H1 (cell line): ENCODE measurements at regions not wholly inside any gene's neighbourhood (a gene's known extent, or its start where the extent isn't known, plus 50 kb on each side); places are given as distances from the start of the nearest gene placed in this dataset.

Experiments
- CTCF ChIA-PET: fragments of 300-600 bp; sonication (Branson Sonifier 250); formaldehyde crosslinking; loops from one replicate; lab custom pipeline; 2021; ENCODE audit not compliant: partially characterized antibody; lab: Charles Lee
- POLR2A ChIA-PET: fragments of 300-600 bp; sonication (Branson Sonifier 250); formaldehyde crosslinking; loops from one replicate; lab custom pipeline; 2021; ENCODE audit warnings: inconsistent platforms; ENCODE audit not compliant: partially characterized antibody; lab: Charles Lee
- DNase-seq, 2 experiments: peaks; one replicate each; pipeline versions ENCODE4 v3.0.0 to v3.0.0-alpha.2; 2010 to 2022; ENCODE audit warnings: low spot score in 2 of 2, low read depth in 1 of 2, mixed read lengths in 1 of 2
- FAIRE-seq: peaks from 2 replicates; lab custom pipeline; 2011; peaks lifted over from hg19 to GRCh38; lab: Jason Lieb, UNC
- H2AFZ ChIP-seq: 2 replicates; pipeline ENCODE4 v1.8.1; 2012; ENCODE audit warnings: low read length, inconsistent platforms
- H2AK5ac ChIP-seq: 2 replicates; pipeline ENCODE4 v1.6.1; 2013; ENCODE audit warnings: low read depth, low read length
- H2BK120ac ChIP-seq: replicated peaks from 2 replicates; pipeline ENCODE3; 2013; ENCODE audit warnings: low read depth, low read length, inconsistent platforms
- H2BK12ac ChIP-seq: 2 replicates; pipeline ENCODE4 v1.6.1; 2013; ENCODE audit warnings: low read depth, low read length
- H2BK15ac ChIP-seq: 2 replicates; pipeline ENCODE4 v1.6.1; 2013; ENCODE audit warnings: low read length
- H2BK20ac ChIP-seq: 2 replicates; pipeline ENCODE4 v1.6.1; 2013; ENCODE audit warnings: low read length
- H2BK5ac ChIP-seq: 2 replicates; pipeline ENCODE4 v1.6.1; 2013; ENCODE audit warnings: low read depth, low read length
- H3K14ac ChIP-seq: 2 replicates; pipeline ENCODE4 v1.6.1; 2013; ENCODE audit warnings: inconsistent platforms; ENCODE audit not compliant: insufficient read length
- H3K18ac ChIP-seq: 2 replicates; pipeline ENCODE4 v1.6.1; 2013; ENCODE audit warnings: low read length; ENCODE audit errors: extremely low read depth
- H3K23ac ChIP-seq: 2 replicates; pipeline ENCODE4 v1.6.1; 2013; ENCODE audit warnings: inconsistent platforms; ENCODE audit not compliant: insufficient read length
- H3K23me2 ChIP-seq: 2 replicates; pipeline ENCODE4 v1.6.1; 2013; ENCODE audit warnings: low read depth, low read length
- H3K27ac ChIP-seq: 2 replicates; pipeline ENCODE4 v1.6.1; 2011; ENCODE audit warnings: low read depth, low read length, inconsistent platforms
- H3K27me3 ChIP-seq, 4 experiments: replicated peaks in 1 of 4; 1 replicate in 1 of 4; 2 replicates in 3 of 4; pipeline versions ENCODE4 v1.6.1 to v1.8.1; 2011 to 2013; ENCODE audit warnings: low read length in 3 of 4, mild to moderate bottlenecking in 3 of 4, inconsistent platforms in 2 of 4, mixed read lengths in 2 of 4, moderate library complexity in 1 of 4; ENCODE audit not compliant: control insufficient read depth in 3 of 4, insufficient read depth in 3 of 4; ENCODE audit errors: extremely low read depth in 1 of 4
- H3K36me3 ChIP-seq, 4 experiments: 2 replicates each; pipeline versions ENCODE4 v1.6.1 to v1.8.1; 2011 to 2013; ENCODE audit warnings: mild to moderate bottlenecking in 4 of 4, low read length in 3 of 4, moderate library complexity in 2 of 4, control low read depth in 1 of 4, inconsistent platforms in 1 of 4; ENCODE audit not compliant: insufficient read depth in 4 of 4, control insufficient read depth in 2 of 4
- H3K4ac ChIP-seq: replicated peaks from 2 replicates; pipeline ENCODE3; 2013; ENCODE audit warnings: low read length, low read depth, mixed read lengths, inconsistent platforms; ENCODE audit not compliant: insufficient read length
- H3K4me1 ChIP-seq, 4 experiments: replicated peaks in 1 of 4; 1 replicate in 1 of 4; 2 replicates in 3 of 4; pipeline versions ENCODE4 v1.6.1 to v1.8.1; 2011 to 2013; ENCODE audit warnings: low read length in 3 of 4, inconsistent platforms in 2 of 4, mixed read lengths in 1 of 4; ENCODE audit not compliant: insufficient read depth in 4 of 4, control insufficient read depth in 3 of 4
- H3K4me2 ChIP-seq, 2 experiments: 2 replicates each; pipeline versions ENCODE4 v1.6.1 to v1.8.1; 2011 to 2013; ENCODE audit warnings: low read depth in 2 of 2, low read length in 2 of 2, control low read depth in 1 of 2, inconsistent platforms in 1 of 2, mild to moderate bottlenecking in 1 of 2; ENCODE audit not compliant: insufficient read depth in 1 of 2
- H3K4me3 ChIP-seq, 4 experiments: fragments of 200-600, 300-600 bp in 1 of 4; sonication (generic), shearing (Covaris generic), sonication (Bioruptor Twin) in 1 of 4; 2 replicates each; pipeline versions ENCODE4 v1.5.1 to v1.8.1; 2011 to 2016; ENCODE audit warnings: low read length in 4 of 4, low read depth in 3 of 4, control low read depth in 2 of 4, inconsistent platforms in 2 of 4, mild to moderate bottlenecking in 2 of 4, mixed read lengths in 1 of 4, moderate library complexity in 1 of 4; ENCODE audit not compliant: insufficient read depth in 2 of 4; ENCODE audit errors: extremely low read depth in 1 of 4
- H3K56ac ChIP-seq: replicated peaks from 2 replicates; pipeline ENCODE3; 2013; ENCODE audit warnings: low read depth, mild to moderate bottlenecking, mixed read lengths, low read length, inconsistent platforms; ENCODE audit not compliant: insufficient read length
- H3K79me1 ChIP-seq: 2 replicates; pipeline ENCODE4 v1.6.1; 2013; ENCODE audit warnings: low read depth, low read length, control low read depth
- H3K79me2 ChIP-seq, 2 experiments: 2 replicates each; pipeline versions ENCODE4 v1.6.1 to v1.8.1; 2012 to 2013; ENCODE audit warnings: low read length in 2 of 2, mild to moderate bottlenecking in 2 of 2, inconsistent platforms in 1 of 2; ENCODE audit not compliant: insufficient read depth in 2 of 2, control insufficient read depth in 1 of 2
- H3K9ac ChIP-seq, 4 experiments: replicated peaks in 1 of 4; 1 replicate in 1 of 4; 2 replicates in 3 of 4; pipeline versions ENCODE4 v1.6.1 to v1.8.1; 2011 to 2013; ENCODE audit warnings: low read depth in 3 of 4, low read length in 3 of 4, control low read depth in 2 of 4, mild to moderate bottlenecking in 2 of 4, moderate library complexity in 2 of 4, inconsistent platforms in 1 of 4; ENCODE audit errors: extremely low read depth in 1 of 4
- H3K9me3 ChIP-seq, 2 experiments: 2 replicates each; pipeline versions ENCODE4 v1.6.1 to v1.8.1; 2012 to 2013; ENCODE audit warnings: mild to moderate bottlenecking in 2 of 2, moderate library complexity in 2 of 2, control low read depth in 1 of 2, inconsistent platforms in 1 of 2, low read depth in 1 of 2, low read length in 1 of 2, mixed read lengths in 1 of 2; ENCODE audit not compliant: insufficient read depth in 2 of 2
- H4K20me1 ChIP-seq, 2 experiments: replicated peaks in 1 of 2; 2 replicates each; pipeline versions ENCODE3 to v1.8.1; 2011 to 2013; ENCODE audit warnings: inconsistent platforms in 2 of 2, low read length in 2 of 2, mild to moderate bottlenecking in 1 of 2; ENCODE audit not compliant: insufficient read depth in 2 of 2, control insufficient read depth in 1 of 2
- H4K5ac ChIP-seq: 2 replicates; pipeline ENCODE4 v1.6.1; 2013; ENCODE audit warnings: low read length, low read depth, mixed read lengths, inconsistent platforms; ENCODE audit not compliant: insufficient read length
- H4K8ac ChIP-seq: 2 replicates; pipeline ENCODE4 v1.8.0; 2013; ENCODE audit warnings: mild to moderate bottlenecking, moderate library complexity, low read length, inconsistent platforms; ENCODE audit not compliant: insufficient read depth; ENCODE audit errors: extremely low read depth
- H4K91ac ChIP-seq: replicated peaks from 2 replicates; pipeline ENCODE3; 2013; ENCODE audit warnings: low read length, mixed read lengths, inconsistent platforms; ENCODE audit not compliant: insufficient read length
- HDAC2 ChIP-seq, 2 experiments: fragments of 300-600 bp in 1 of 2; sonication (generic) in 1 of 2; IDR thresholded peaks; 2 replicates each; pipeline ENCODE4 v1.6.1; 2011 to 2012; ENCODE audit warnings: low read depth in 2 of 2, low read length in 2 of 2, mild to moderate bottlenecking in 2 of 2, moderate library complexity in 2 of 2, borderline replicate concordance in 1 of 2, inconsistent platforms in 1 of 2
- KDM1A ChIP-seq: fragments of 200-600, 300-600 bp; sonication (generic); IDR thresholded peaks from 2 replicates; pipeline ENCODE4 v1.7.1; 2016; ENCODE audit warnings: mild to moderate bottlenecking, low read length, borderline replicate concordance
- POU5F1 ChIP-seq: IDR thresholded peaks from 2 replicates; pipeline ENCODE4 v1.6.1; 2011; ENCODE audit warnings: low read depth, mild to moderate bottlenecking, low read length, moderate library complexity
- SP1 ChIP-seq: IDR thresholded peaks from 2 replicates; pipeline ENCODE4 v1.6.1; 2011; ENCODE audit warnings: low read depth, low read length
- WGBS, 2 experiments: shearing (Covaris generic) in 1 of 2; methylation state at CpG; one replicate each; pipeline versions ENCODE4 v1.1.6 to v1.1.7; 2013 to 2015; ENCODE audit warnings: low lambda C conversion rate in 2 of 2, mixed read lengths in 2 of 2, inconsistent platforms in 1 of 2, low coverage in 1 of 2, missing lambda C conversion rate in 1 of 2; ENCODE audit not compliant: insufficient replicate concordance in 2 of 2, insufficient coverage in 1 of 2, insufficient read length in 1 of 2; ENCODE audit errors: extremely low coverage in 1 of 2, missing lambda C conversion rate in 1 of 2; 5-methylcytosine and 5-hydroxymethylcytosine counted together

DNA sequence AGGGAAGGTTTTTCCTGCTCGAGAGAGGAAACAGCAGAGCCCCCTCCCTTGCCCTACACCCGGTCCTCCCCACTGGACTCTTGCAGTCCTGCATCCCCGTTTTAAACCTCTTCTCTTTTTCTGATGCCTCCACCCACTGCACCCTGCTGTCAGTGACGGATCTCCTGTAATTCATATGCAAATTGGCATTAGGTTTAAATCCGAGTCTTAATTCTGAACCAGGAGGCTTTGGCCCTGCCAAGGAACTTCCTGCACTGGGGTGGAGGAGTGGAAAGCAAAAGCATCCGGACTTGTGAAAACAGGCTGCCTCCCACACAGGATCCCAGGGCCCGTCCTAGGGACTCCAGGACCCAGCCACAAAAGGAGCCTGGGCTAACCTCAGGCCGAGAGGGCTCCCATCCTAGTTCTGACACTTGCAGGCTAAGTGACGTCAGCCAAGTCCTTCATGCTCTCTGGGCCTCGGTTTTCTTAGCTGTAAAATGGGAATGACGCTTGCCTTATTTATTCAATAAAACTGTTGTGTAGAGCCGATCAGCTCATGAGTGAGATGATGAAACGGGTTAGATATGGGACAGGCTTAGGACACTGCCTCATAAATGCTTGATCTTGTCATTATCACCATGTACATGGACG, 613.3 kb downstream of the AJAP1 start:
- no peak overlapping the region for H3K18ac ChIP-seq
- no peaks in the 10 kb centered on the region for H3K79me1 ChIP-seq
- H4K91ac ChIP-seq: no peak overlapping the region
- no peak overlapping the region for H2BK5ac ChIP-seq
- no peak overlapping the region for H4K8ac ChIP-seq
- H3K14ac ChIP-seq: no peak overlapping the region
- H3K4me2 ChIP-seq: peak overlapping the region in 1 of 2 experiments; percentile 11; a peak in 1 of 4 replicates
- H3K56ac ChIP-seq: no peak overlapping the region
- 57% methylated on average over 14 of the region's 14 CpGs; no CpG with 5 or more reads in 1 of the 2 experiments for WGBS, 2 experiments
- FAIRE-seq (no peak), DNase-seq (peak; percentile 10 to 53)
- peaks cover 0 to 6% (median 5%) of the 10 kb centered on the region in 4 experiments; a peak in 4 of 7 replicates for H3K4me1 ChIP-seq
- H2BK120ac ChIP-seq: no peak overlapping the region
- no peak overlapping the region for H2BK15ac ChIP-seq
- H4K20me1 ChIP-seq: no peaks in the 10 kb centered on the region
- POLR2A ChIA-PET: no interaction called here
- no peaks in the 10 kb centered on the region for H3K23me2 ChIP-seq
- H3K27me3 ChIP-seq: peaks cover 0 to 9% (median 3%) of the 10 kb centered on the region in 4 experiments; a peak in 2 of 7 replicates
- no peak overlapping the region for H4K5ac ChIP-seq
- H2AFZ ChIP-seq: no peak overlapping the region
- H3K36me3 ChIP-seq: no peaks in the 10 kb centered on the region
- CTCF ChIA-PET: interaction anchor here (0.6 to 1.5 kb wide), 2 partner anchors 19 to 180 kb away, joined by 3 to 5 read pairs; no protein-coding TSS in a partner anchor
- H3K23ac ChIP-seq: no peak overlapping the region
- no peak overlapping the region for H2BK20ac ChIP-seq
- TF ChIP-seq KDM1A (peak; percentile 96), POU5F1 (peak; percentile 84; the same call in 1 of the 2 replicates), HDAC2 (IDR thresholded peaks at IDR 0.05; ENCODE audit: borderline replicate concordance in 1 of 2, low read depth in 2 of 2, low read length in 2 of 2) (peak in 1 of 2 experiments; percentile 81; a peak in 1 of 4 replicates), SP1 (no peak)
- H2AK5ac ChIP-seq: no peak overlapping the region
- no peak overlapping the region for H3K4ac ChIP-seq
- no peak overlapping the region; the same call in 1 of the 2 replicates for H2BK12ac ChIP-seq
- no peak overlapping the region for H3K4me3 ChIP-seq
- H3K9me3 ChIP-seq: peaks cover 2 to 12% of the 10 kb centered on the region in 2 experiments; a peak in 2 of 4 replicates
- H3K79me2 ChIP-seq: no peaks in the 10 kb centered on the region
- peak overlapping the region in 1 of 4 experiments; percentile 37; a peak in 1 of 7 replicates for H3K9ac ChIP-seq
- H3K27ac ChIP-seq: no peak overlapping the region
